ENCODE measurements at regions not wholly inside any gene's neighbourhood (a gene's known extent, or its start where the extent isn't known, plus 50 kb on each side); places are given as distances from the start of the nearest gene placed in this dataset.

DNA sequence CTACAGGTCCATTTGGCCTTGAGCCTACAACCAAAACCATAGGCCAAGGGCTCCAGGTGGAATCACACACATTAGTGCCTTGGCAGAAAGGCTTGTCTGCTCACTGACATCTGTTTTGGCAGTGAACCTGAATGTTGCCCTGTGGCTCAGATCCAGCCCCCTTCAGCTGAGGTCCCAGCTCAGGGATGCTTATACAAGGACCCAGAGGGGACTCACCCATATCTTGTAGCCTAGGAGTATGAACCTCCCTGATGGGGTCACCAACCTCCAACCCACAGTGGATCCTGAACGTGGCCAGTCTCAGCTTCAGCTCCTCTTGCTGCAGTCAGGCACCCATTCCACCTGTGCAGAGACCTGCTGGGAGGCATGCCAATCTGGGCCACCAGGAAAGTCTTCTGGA is 50.8 kb upstream of the HMX1 start:
- Histone ChIP-seq H4K20me1 (replicated peaks; ENCODE audit: insufficient read depth) (no peaks in the 10 kb centered on the region), H3K36me3 (ENCODE audit: insufficient read depth) (no peaks in the 10 kb centered on the region), H2AFZ (no peak overlapping the region), H3K27ac (ENCODE audit: low read depth) (no peak overlapping the region), H3K4me2 (no peak overlapping the region), H3K9me2 (ENCODE audit: insufficient read depth) (no peaks in the 10 kb centered on the region), H3K79me2 (replicated peaks; ENCODE audit: insufficient read depth) (no peaks in the 10 kb centered on the region), H3F3A (replicated peaks; ENCODE audit: low read depth) (no peaks in the 10 kb centered on the region), H3K4me1 (ENCODE audit: insufficient read depth) (no peaks in the 10 kb centered on the region), H3K27me3 (ENCODE audit: insufficient read depth) (no peaks in the 10 kb centered on the region), H3K4me3 (no peak overlapping the region)
- H3K4me1 Mint-ChIP-seq = no peaks in the 10 kb centered on the region
- no peaks in the 10 kb centered on the region for H3K36me3 Mint-ChIP-seq (ENCODE audit: low read depth)
- no peak overlapping the region for H3K27ac Mint-ChIP-seq
- no peak for ATAC-seq
- peaks cover 16% of the 10 kb centered on the region for H3K9me3 Mint-ChIP-seq
- TF ChIP-seq JUNB (IDR thresholded peaks at IDR 0.05; ENCODE audit: unreplicated experiment) (no peak), EZH2 (IDR thresholded peaks at IDR 0.05; ENCODE audit: low read depth, unreplicated experiment) (no peak), NANOG (IDR thresholded peaks at IDR 0.05; ENCODE audit: borderline replicate concordance) (no peak), ZNF114 (CRISPR knock-in tag; IDR thresholded peaks at IDR 0.05) (no peak), ZNF331 (CRISPR knock-in tag; IDR thresholded peaks at IDR 0.05; ENCODE audit: low read depth) (no peak)
- TF ChIP-seq, protein P1, sequence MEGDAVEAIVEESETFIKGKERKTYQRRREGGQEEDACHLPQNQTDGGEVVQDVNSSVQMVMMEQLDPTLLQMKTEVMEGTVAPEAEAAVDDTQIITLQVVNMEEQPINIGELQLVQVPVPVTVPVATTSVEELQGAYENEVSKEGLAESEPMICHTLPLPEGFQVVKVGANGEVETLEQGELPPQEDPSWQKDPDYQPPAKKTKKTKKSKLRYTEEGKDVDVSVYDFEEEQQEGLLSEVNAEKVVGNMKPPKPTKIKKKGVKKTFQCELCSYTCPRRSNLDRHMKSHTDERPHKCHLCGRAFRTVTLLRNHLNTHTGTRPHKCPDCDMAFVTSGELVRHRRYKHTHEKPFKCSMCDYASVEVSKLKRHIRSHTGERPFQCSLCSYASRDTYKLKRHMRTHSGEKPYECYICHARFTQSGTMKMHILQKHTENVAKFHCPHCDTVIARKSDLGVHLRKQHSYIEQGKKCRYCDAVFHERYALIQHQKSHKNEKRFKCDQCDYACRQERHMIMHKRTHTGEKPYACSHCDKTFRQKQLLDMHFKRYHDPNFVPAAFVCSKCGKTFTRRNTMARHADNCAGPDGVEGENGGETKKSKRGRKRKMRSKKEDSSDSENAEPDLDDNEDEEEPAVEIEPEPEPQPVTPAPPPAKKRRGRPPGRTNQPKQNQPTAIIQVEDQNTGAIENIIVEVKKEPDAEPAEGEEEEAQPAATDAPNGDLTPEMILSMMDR (conservative IDR thresholded peaks at IDR 0.05; ENCODE audit: low read depth in 2 of 2) = no peak
- TF ChIP-seq, protein P2, sequence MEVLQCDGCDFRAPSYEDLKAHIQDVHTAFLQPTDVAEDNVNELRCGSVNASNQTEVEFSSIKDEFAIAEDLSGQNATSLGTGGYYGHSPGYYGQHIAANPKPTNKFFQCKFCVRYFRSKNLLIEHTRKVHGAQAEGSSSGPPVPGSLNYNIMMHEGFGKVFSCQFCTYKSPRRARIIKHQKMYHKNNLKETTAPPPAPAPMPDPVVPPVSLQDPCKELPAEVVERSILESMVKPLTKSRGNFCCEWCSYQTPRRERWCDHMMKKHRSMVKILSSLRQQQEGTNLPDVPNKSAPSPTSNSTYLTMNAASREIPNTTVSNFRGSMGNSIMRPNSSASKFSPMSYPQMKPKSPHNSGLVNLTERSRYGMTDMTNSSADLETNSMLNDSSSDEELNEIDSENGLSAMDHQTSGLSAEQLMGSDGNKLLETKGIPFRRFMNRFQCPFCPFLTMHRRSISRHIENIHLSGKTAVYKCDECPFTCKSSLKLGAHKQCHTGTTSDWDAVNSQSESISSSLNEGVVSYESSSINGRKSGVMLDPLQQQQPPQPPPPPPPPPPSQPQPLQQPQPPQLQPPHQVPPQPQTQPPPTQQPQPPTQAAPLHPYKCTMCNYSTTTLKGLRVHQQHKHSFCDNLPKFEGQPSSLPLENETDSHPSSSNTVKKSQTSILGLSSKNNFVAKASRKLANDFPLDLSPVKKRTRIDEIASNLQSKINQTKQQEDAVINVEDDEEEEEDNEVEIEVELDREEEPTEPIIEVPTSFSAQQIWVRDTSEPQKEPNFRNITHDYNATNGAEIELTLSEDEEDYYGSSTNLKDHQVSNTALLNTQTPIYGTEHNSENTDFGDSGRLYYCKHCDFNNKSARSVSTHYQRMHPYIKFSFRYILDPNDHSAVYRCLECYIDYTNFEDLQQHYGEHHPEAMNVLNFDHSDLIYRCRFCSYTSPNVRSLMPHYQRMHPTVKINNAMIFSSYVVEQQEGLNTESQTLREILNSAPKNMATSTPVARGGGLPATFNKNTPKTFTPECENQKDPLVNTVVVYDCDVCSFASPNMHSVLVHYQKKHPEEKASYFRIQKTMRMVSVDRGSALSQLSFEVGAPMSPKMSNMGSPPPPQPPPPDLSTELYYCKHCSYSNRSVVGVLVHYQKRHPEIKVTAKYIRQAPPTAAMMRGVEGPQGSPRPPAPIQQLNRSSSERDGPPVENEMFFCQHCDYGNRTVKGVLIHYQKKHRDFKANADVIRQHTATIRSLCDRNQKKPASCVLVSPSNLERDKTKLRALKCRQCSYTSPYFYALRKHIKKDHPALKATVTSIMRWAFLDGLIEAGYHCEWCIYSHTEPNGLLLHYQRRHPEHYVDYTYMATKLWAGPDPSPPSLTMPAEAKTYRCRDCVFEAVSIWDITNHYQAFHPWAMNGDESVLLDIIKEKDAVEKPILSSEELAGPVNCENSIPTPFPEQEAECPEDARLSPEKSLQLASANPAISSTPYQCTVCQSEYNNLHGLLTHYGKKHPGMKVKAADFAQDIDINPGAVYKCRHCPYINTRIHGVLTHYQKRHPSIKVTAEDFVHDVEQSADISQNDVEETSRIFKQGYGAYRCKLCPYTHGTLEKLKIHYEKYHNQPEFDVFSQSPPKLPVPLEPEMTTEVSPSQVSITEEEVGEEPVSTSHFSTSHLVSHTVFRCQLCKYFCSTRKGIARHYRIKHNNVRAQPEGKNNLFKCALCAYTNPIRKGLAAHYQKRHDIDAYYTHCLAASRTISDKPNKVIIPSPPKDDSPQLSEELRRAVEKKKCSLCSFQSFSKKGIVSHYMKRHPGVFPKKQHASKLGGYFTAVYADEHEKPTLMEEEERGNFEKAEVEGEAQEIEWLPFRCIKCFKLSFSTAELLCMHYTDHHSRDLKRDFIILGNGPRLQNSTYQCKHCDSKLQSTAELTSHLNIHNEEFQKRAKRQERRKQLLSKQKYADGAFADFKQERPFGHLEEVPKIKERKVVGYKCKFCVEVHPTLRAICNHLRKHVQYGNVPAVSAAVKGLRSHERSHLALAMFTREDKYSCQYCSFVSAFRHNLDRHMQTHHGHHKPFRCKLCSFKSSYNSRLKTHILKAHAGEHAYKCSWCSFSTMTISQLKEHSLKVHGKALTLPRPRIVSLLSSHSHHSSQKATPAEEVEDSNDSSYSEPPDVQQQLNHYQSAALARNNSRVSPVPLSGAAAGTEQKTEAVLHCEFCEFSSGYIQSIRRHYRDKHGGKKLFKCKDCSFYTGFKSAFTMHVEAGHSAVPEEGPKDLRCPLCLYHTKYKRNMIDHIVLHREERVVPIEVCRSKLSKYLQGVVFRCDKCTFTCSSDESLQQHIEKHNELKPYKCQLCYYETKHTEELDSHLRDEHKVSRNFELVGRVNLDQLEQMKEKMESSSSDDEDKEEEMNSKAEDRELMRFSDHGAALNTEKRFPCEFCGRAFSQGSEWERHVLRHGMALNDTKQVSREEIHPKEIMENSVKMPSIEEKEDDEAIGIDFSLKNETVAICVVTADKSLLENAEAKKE (CRISPR knock-in tag; IDR thresholded peaks at IDR 0.05) = no peak
- H3K27me3 Mint-ChIP-seq (ENCODE audit: insufficient read depth, low read depth, poor library complexity) = peaks cover 8% of the 10 kb centered on the region
- no peak for DNase-seq (ENCODE audit: low spot score)
- no peak overlapping the region for H3K4me3 Mint-ChIP-seq
